ENCODE measurements at regions not wholly inside any gene's neighbourhood (a gene's known extent, or its start where the extent isn't known, plus 50 kb on each side); places are given as distances from the start of the nearest gene placed in this dataset.
"Not testable (repeated sequence)": the region's sequence is repeated elsewhere in the genome, so short reads cannot be mapped to it uniquely, and the experiment has no call there.

DNA sequence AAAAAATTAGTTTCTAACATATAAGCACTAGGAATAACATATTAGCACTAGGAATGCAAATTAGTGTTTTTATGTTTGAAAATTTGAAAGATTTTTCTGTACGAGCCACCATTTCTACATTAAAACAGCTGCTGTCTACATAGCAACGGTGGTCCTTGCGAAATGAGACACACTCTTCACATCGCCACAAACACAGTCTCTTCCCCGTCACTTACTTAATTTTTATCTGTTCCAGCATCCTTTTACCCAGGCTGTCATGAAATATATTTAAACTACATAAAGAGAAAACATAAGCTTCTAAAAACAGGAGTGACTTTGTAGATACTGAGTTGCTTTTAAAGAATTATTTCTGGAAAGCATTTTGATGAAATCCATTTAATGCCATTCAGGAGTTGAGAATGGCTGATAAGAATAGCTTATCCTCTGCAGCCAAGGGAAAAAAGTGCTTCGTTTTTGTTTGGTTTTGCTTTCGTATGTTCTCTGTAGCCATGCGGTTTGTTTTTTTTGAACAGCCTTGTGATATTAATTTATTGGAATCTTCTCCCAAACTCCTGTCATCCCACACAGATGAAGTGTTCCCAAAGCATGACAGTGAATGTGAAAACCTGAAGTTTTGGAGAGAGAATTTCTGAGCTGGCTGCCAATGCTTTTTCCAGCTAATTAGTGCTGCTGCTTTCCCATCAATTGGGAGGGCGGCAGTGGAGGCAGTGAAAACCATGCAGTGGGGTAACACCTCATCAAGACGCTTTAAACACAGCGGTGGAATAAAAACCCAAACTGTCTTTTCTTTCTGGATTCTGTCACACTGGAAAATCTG is 603.7 kb upstream of the ADARB2 start:
- Histone ChIP-seq H3K27me3 (no peaks in the 10 kb centered on the region), H4K20me1 (no peaks in the 10 kb centered on the region), H3K27ac (no peak overlapping the region), H3K9me3 (replicated peaks in 1 of 11) (no peaks in the 10 kb centered on the region), H3K36me3 (no peaks in the 10 kb centered on the region), H3K4me1 (no peaks in the 10 kb centered on the region), H3K9ac (no peak overlapping the region), H3K4me2 (no peak overlapping the region), H3K4me3 (no peak overlapping the region)
- no peak for TF ChIP-seq Cebpa-rat (IDR thresholded peaks at IDR 0.05)

DNA sequence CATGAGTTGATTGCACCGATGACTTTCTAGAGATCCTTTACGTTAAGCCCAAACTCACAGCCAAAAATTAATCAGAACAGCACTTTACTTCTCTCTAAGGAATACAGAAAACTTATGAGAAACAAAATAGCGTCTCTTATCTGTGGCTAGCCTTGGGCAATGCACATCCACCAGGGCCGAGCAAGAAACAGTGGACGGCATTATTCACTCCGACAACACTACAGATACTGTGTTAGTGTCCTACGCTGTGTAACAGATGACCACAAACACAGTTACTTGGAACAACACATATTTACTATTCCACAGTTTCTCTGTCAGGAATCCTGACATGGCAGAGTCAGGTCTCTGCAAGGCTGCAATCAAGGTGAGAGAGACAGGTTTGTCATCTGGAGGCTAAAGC is 598.3 kb upstream of the ADARB2 start:
- no peaks in the 10 kb centered on the region for H3K4me1 ChIP-seq
- no peak overlapping the region for H3K27ac ChIP-seq
- no peaks in the 10 kb centered on the region for H3K36me3 ChIP-seq
- no peak overlapping the region for H3K4me2 ChIP-seq
- H4K20me1 ChIP-seq = no peaks in the 10 kb centered on the region
- H3K9me3 ChIP-seq (replicated peaks in 1 of 11) = 0 out of 22 replicates have a peak, but pooled peaks cover 0 to 7% (median 0%) of the 10 kb centered on the region in 11 experiments
- no peaks in the 10 kb centered on the region for H3K27me3 ChIP-seq
- no peak overlapping the region for H3K4me3 ChIP-seq
- no peak overlapping the region for H3K9ac ChIP-seq
- no peak for TF ChIP-seq Cebpa-rat (IDR thresholded peaks at IDR 0.05)

DNA sequence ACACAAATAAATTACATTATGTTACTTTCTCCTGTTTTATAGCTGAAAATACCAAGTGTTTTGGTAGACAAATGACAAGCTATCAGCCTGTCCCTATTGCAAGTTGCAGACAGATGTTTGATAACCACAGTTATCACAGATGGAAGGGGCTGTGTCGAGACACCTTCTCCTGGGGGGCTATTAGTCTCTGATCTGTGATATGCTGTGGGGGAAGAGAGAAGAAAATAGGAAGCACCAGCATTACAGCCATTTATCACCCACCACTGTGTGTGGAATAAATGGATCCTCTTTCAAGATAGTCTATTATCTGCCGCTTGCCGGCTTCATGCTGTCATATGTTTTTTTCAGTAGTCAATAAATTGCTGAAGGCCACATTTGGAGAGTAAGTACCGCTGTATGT is 597.2 kb upstream of the ADARB2 start:
- no peak for TF ChIP-seq Cebpa-rat (IDR thresholded peaks at IDR 0.05)
- Histone ChIP-seq H3K4me1 (no peaks in the 10 kb centered on the region), H3K9me3 (replicated peaks in 1 of 11) (0 out of 22 replicates have a peak, but pooled peaks cover 0 to 7% (median 0%) of the 10 kb centered on the region in 11 experiments), H3K4me3 (no peak overlapping the region), H4K20me1 (no peaks in the 10 kb centered on the region), H3K27ac (no peak overlapping the region), H3K27me3 (no peaks in the 10 kb centered on the region), H3K36me3 (no peaks in the 10 kb centered on the region), H3K9ac (no peak overlapping the region), H3K4me2 (no peak overlapping the region)

DNA sequence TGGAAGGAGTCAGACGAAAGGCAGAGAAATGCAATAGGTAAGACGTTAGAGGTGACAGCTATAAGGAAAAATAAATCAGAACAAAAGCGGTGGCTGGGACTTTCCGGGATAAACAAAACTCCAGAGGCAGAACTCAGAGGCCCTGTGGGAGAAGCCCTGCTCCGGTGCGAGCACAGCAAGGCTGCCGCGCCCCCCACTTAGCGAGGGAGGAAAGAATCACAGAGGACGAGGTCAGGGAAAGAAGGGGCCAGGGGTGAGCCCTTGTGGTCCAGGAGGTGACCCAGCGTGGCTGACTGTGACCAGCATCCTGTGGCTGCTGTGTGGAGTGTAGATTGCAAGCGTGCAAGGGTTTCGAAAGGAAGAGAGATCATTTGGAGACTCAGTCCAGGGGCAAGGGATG is 591.8 kb upstream of the ADARB2 start:
- Histone ChIP-seq H3K36me3 (no peaks in the 10 kb centered on the region), H3K9ac (no peak overlapping the region), H3K27me3 (peaks cover 0 to 4% (median 0%) of the 10 kb centered on the region in 11 experiments; a peak in 3 of 22 replicates), H3K4me1 (peaks cover 0 to 19% (median 11%) of the 10 kb centered on the region in 10 experiments; a peak in 12 of 20 replicates), H3K4me3 (no peak overlapping the region), H3K9me3 (replicated peaks in 1 of 11) (peaks cover under 1 to 9% (median 6%) of the 10 kb centered on the region in 11 experiments; a peak in 13 of 22 replicates), H3K4me2 (no peak overlapping the region), H4K20me1 (no peaks in the 10 kb centered on the region), H3K27ac (no peak overlapping the region)
- no peak for TF ChIP-seq Cebpa-rat (IDR thresholded peaks at IDR 0.05)

DNA sequence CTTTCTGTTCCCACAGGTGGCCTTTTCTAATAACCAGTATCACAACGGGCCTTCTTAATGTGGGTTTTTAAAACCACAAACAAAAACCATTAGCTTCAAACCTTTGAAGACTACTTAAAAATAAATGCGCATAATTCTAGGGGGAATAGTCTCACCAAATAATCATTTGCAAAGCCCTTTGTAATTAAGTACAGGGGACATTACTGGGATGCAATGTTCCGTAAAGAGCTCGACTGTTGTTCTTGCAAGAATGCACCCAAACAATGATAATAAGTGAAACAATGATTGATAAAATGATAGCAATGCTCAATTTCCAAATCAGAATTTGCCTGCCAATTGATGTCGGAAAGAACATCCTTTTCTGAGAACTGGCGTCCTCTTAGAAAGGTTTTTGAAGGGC is 589.1 kb upstream of the ADARB2 start:
- Histone ChIP-seq H4K20me1 (no peaks in the 10 kb centered on the region), H3K9me3 (replicated peaks in 1 of 11) (peaks cover 7 to 30% (median 18%) of the 10 kb centered on the region in 11 experiments; a peak in 17 of 22 replicates), H3K9ac (no peak overlapping the region), H3K36me3 (no peaks in the 10 kb centered on the region), H3K4me1 (peaks cover 0 to 19% (median 11%) of the 10 kb centered on the region in 10 experiments; a peak in 12 of 20 replicates), H3K27ac (no peak overlapping the region), H3K27me3 (peaks cover 0 to 4% (median 0%) of the 10 kb centered on the region in 11 experiments; a peak in 3 of 22 replicates), H3K4me2 (peak overlapping the region in 8 of 11 experiments; percentile 30 to 76 (median 62); a peak in 15 of 22 replicates), H3K4me3 (no peak overlapping the region)
- no peak for TF ChIP-seq Cebpa-rat (IDR thresholded peaks at IDR 0.05)

DNA sequence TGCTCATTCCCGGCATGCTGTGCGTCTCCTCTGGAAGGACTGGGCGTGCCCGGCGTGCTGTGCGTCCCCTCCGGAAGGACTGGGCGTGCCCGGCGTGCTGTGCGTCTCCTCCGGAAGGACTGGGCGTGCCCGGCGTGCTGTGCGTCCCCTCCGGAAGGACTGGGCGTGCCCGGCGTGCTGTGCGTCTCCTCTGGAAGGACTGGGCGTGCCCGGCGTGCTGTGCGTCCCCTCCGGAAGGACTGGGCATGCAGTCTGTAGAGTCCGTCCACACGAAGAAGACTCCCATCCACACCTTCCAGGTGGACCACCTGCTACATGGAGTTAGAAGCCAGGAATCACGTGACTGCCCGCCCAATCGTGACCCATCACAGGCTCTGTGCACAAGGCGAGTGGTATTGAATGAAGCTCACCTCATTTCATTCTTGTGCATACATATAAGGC is 577.7 kb upstream of the ADARB2 start:
- H3K27ac ChIP-seq; H3K27me3 ChIP-seq; H4K20me1 ChIP-seq; H3K9ac ChIP-seq; H3K9me3 ChIP-seq (replicated peaks in 1 of 11); H3K4me2 ChIP-seq; H3K36me3 ChIP-seq; H3K4me3 ChIP-seq; H3K4me1 ChIP-seq: not testable (repeated sequence)

DNA sequence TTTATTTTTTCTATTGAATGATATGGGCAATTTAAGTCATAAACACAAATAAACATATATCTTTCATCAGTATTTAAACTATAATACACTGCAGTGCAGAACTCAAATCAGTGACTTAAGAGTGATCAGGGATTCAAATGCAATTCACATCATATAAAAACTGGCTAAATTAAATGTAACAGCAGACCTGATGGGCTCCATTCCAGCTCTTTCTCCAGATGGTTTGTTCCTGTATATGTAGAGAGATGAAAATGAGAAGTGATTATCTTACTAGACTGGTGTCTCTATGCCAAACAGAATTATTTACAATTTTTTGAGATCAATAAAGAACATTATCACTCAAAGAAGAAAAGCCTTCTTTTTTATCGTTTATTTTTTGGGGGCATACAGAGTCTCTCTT is 568.8 kb upstream of the ADARB2 start:
- H3K9me3 ChIP-seq (replicated peaks in 1 of 11) = no peaks in the 10 kb centered on the region
- TF ChIP-seq Cebpa-rat (IDR thresholded peaks at IDR 0.05) = no peak
- no peak overlapping the region for H3K27ac ChIP-seq
- H4K20me1 ChIP-seq = no peaks in the 10 kb centered on the region
- H3K36me3 ChIP-seq = no peaks in the 10 kb centered on the region
- no peaks in the 10 kb centered on the region; a peak in 1 of 20 replicates for H3K4me1 ChIP-seq
- no peak overlapping the region for H3K4me2 ChIP-seq
- H3K9ac ChIP-seq = no peak overlapping the region
- H3K27me3 ChIP-seq = no peaks in the 10 kb centered on the region
- no peak overlapping the region for H3K4me3 ChIP-seq

DNA sequence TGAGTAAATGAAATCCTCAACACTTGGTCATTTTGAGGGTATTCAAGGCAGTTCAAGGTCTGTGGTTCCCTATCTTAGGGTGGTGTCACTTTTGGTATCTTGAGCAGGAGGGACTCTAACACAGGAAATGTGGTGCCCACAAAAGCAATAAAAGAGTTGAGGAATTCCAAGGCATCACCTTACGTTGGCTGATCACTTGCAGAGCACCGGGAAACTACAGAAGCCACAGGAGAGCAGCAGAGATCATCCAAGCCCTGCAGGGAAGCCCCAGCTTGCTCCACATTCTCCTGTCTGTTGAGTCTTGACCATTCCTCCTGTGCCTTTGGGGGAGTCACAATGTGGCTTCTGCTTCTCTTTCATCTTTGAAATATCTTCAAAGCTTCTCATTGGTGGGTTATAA is 565.8 kb upstream of the ADARB2 start:
- TF ChIP-seq Cebpa-rat (IDR thresholded peaks at IDR 0.05) = no peak
- Histone ChIP-seq H3K4me1 (peaks cover 0 to 16% (median 5%) of the 10 kb centered on the region in 10 experiments; a peak in 10 of 20 replicates), H3K4me2 (no peak overlapping the region), H3K9ac (no peak overlapping the region), H3K27me3 (no peaks in the 10 kb centered on the region), H3K27ac (no peak overlapping the region), H3K9me3 (replicated peaks in 1 of 11) (no peaks in the 10 kb centered on the region), H3K36me3 (no peaks in the 10 kb centered on the region), H3K4me3 (no peak overlapping the region), H4K20me1 (no peaks in the 10 kb centered on the region)

DNA sequence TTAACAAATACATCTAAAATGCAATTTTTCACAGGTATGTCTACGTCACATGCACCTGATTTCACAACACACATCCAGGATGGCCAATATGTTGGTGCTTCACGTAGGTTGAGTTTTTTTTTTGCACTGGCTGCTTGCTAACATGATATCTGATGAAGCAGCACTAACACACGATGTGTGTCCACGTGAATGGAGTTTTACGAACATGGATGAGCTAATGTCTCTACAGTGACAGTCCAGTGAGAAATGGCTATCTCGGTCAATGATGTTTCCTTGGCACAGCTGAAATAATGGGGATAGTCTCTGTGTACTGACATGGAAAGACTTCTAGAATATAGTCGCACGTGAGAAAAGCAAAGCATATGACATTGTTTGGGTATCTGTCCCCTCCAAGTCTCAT is 563.9 kb upstream of the ADARB2 start:
- Histone ChIP-seq H3K27ac (no peak overlapping the region), H3K9ac (no peak overlapping the region)
- no peak for TF ChIP-seq Cebpa-rat (IDR thresholded peaks at IDR 0.05)

DNA sequence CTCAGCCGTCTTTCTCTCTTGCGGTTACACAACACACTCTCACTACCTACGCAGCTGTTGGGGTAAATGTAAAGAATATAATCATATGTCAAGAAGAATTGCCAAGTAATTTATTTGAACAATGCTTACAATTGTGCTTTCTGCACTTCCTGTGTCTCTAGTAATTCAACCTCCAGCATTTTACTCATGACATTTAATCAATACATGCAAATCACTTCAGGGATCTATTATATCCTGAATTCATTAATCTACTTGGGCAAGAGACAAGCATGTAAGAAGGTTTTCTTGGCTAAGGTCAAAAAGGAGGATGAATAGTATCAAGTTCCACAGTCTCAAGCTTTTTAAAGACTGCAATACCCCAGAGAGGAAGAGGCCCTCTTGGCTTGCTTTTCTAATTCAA is 562.9 kb upstream of the ADARB2 start:
- no peak overlapping the region for H3K9ac ChIP-seq
- no peak overlapping the region for H3K27ac ChIP-seq
- H3K36me3 ChIP-seq = no peaks in the 10 kb centered on the region
- peaks cover 0 to 16% (median 5%) of the 10 kb centered on the region in 10 experiments; a peak in 10 of 20 replicates for H3K4me1 ChIP-seq
- peak overlapping the region in 6 of 11 experiments; percentile 23 to 50 (median 39); a peak in 11 of 22 replicates for H3K4me2 ChIP-seq
- no peaks in the 10 kb centered on the region for H3K9me3 ChIP-seq (replicated peaks in 1 of 11)
- no peak for TF ChIP-seq Cebpa-rat (IDR thresholded peaks at IDR 0.05)
- H4K20me1 ChIP-seq = no peaks in the 10 kb centered on the region
- H3K27me3 ChIP-seq = no peaks in the 10 kb centered on the region
- H3K4me3 ChIP-seq = no peak overlapping the region

More for the DNA sequence above, 563.9 kb upstream of the ADARB2 start:
- no peak overlapping the region for H3K4me3 ChIP-seq
- H3K4me2 ChIP-seq = no peak overlapping the region
- peaks cover 0 to 16% (median 5%) of the 10 kb centered on the region in 10 experiments; a peak in 10 of 20 replicates for H3K4me1 ChIP-seq
- H3K27me3 ChIP-seq = no peaks in the 10 kb centered on the region
- H3K36me3 ChIP-seq = no peaks in the 10 kb centered on the region
- no peaks in the 10 kb centered on the region for H3K9me3 ChIP-seq (replicated peaks in 1 of 11)
- H4K20me1 ChIP-seq = no peaks in the 10 kb centered on the region

Measured in BLaER1 treated with 17β-estradiol and CSF1 and Interleukin-3, amounts not matched to agents 10 nM and 100 nM (cell line).